ENCODE measurements at regions not wholly inside any gene's neighbourhood (a gene's known extent, or its start where the extent isn't known, plus 50 kb on each side); places are given as distances from the start of the nearest gene placed in this dataset.
"Not testable (repeated sequence)": the region's sequence is repeated elsewhere in the genome, so short reads cannot be mapped to it uniquely, and the experiment has no call there.

DNA sequence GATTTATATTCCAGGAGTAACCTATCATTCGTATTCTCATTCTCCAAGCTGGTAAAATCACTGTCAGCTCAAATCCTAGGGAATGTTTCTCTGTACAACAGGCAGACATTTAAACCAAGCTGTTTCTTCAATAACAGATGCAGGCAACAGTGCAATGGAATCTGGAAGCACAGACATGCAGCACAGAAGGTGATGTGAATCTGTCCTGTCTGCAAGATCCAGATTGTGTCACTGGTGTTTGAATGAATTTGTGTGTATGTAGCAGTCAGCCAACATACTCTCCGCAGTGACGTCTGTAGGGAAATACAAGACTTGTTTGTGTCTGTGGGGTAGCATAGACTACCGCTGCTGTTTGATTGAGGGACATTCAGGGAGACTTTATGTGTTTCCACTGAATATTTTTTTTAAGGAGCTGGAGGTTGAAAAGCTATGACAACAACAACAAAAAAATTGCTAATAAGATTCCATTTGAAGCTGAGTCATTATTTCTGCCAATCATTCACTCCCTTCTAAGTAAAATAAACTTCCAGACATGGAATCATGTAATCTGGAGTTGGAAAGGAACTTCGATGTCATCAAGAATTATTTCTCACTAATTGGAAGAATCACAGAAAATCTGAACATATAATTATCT is 122.9 kb upstream of the MYO3A start:
- no peak for DNase-seq

DNA sequence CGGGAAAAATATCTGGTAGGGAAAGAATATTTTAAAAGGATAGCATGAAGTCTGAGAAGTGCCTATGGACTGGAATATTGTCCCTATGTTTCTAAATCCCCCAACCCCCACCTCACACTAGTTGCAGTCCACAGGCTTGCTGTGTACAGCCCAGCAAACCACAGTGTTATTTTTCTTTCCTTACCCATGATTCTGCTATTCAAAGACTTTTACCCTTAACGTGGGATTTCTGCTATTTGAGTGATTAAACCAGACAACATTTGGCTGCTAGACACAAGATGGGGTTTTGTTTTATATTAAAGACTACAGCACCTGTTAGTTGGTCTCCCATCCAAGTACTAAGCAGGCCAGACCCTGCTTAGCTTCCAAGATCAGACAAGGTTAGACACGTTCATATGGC is 120.5 kb upstream of the MYO3A start:
- no peak for DNase-seq

DNA sequence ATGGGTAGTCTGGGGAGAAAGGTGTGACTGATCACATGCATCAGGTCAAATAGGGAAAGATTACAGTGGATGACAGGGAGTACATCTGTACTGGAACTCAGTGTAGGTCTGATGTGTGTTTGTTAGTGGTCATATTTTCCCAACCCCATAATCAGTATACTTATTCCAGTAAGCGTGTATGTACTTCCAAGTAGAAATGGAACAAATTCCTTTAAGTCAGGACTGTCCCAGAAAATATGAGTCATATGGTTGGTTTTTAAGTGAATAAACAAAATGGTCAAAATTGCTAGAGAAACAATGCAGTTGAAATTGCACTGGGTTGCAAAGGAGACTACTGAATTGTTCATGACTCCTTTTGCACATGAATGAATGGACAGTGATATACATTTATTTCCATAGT is 118.8 kb upstream of the MYO3A start:
- DNase-seq: no peak

DNA sequence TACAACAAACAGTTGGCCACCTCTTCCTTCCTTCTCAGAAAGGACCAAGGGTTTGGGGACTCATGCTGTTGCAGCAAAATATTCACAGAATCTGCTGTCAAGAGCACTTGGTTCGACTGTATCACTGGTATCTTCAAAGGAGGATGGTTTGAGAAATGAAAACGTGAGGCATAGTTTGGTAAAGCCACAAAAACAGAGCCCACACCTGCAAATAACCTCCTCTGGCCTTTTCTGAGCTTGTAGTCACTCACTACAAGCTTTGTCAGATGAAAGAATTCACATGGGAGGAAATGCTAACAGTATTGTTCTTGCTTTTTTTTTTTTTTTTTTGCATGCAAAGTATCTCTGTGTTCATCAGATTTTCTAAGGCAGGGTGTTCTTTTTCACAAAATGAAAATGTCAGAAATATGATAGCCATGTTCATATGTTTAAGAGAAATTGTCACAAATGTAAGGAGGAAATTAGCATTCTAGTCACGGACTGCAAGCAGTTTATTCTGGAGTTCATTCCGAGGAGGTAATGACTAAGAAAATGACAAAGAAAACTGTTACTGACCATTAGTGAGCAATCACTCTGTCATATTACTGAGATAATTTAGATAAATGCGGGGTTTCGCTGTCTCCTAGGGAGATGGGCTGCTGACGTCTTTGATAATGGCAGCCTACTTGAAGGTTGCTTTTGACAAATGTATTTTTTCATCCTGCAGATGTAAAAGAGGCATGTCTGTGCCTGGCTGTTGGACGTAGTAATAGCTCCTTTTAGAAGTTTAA is 117.8 kb upstream of the MYO3A start:
- no peak for DNase-seq

DNA sequence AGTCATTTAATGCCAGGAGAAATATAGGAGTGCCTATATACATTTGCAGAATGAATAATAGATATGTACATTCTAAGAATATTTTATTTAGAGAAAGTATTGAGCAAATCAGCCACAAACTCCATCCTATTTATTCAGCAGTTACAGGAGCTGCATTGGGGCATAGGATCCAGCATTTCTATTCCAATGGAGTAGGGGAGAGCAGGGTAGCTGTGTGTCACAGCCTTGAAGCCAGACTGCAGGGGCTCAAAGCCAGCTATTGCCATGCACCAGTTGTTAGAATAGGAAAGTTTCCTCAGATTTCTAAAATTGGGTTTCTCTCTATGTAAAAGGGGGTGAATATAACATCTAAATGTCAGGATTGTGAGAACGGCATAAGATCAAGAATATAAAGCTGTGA is 116.8 kb upstream of the MYO3A start:
- DNase-seq: no peak

DNA sequence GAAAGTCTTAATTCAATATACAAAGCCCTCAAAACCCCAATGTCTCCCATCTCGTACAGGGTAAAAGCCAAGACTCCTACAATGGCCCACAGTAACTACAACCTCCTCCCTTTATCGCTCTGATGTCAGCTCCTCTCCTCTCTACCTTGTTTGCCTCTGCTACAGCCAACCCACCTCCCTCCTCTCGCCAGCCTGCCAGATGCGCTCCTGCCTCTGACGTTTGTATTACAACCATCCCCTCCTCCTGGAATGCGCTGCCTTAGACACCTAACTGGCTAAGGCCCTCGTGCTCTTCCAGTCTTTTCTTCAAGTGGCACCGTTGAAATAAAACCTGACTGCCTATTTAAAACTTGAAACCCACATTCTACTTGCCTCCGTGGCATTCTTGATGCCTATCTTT is 115.3 kb upstream of the MYO3A start:
- no peak for DNase-seq

DNA sequence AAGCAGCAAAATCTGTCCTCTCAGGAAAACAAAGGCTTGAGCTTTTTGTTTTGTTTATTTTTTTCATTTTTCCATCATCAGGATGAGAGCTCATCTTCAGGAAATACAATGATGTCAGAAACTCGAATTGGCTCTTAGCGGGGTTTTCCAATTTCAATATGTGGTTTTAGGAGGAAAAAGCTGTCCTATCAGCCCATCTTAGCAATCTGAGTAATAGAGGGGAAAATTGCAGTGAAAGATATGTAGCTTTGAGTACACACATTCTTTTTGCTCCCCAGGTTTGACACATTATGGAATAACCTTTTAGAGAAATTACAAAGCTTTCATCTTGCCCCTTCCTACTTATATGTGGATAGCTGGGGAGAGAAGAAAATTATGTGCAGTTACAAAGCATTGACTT is 113.6 kb upstream of the MYO3A start:
- DNase-seq: no peak

DNA sequence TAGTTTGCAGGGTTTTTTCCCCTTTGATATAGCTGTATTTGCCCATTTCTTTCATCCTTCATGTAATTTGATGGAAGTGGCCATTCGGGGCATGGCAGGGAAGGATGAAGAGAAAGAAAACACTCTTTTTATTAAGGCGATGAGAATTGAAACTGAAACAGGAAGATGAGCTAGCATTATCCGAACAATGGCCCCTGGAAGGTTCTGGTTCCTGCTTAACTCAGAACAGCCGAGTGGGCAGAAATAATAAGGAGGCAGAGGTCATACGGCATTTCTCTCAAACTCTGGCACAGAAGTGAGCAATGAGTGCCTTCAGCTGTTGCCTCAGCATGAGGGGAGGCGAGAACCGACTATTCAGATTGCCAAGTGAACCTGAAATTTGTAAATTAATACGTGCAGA is 113.2 kb upstream of the MYO3A start:
- peak; percentile 51 for DNase-seq

DNA sequence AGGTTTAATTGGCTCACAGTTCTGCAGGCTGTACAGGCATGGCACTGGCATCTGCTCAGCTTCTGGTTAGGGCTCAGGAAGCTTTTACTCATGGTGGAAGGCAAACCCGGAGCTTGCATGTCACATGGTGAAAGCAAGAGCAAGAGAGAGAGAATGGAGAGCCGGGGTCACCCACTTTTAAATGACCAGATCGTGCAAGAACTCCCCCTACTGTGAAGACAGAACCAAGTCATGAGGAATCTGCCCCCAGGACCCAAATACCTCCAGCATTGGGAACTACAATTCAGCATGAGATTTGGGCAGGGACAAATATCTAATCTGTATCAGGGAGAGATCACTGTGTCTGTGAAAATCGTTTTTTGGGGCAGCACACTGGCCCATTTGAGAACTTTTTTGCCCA is 110.0 kb upstream of the MYO3A start:
- DNase-seq: no peak

DNA sequence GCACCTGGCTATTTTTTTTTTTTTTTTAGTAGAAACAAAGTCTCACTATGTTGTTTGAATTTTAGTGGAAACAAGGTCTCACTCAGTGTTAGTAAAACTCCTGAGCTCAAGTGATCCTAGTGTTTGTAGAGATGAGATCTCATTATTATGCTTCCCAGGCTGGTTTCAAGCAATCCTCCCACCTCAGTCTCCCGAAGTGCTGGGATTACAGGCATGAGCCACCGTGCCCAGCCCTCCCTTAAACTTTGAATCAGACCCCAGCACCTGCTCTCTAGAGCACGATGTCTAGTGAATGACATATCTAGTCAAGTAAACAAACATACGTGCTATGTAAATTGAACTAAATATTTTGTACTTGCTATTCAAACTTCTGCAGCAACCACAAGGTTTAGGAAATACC is 105.6 kb upstream of the MYO3A start:
- no peak for DNase-seq

DNA sequence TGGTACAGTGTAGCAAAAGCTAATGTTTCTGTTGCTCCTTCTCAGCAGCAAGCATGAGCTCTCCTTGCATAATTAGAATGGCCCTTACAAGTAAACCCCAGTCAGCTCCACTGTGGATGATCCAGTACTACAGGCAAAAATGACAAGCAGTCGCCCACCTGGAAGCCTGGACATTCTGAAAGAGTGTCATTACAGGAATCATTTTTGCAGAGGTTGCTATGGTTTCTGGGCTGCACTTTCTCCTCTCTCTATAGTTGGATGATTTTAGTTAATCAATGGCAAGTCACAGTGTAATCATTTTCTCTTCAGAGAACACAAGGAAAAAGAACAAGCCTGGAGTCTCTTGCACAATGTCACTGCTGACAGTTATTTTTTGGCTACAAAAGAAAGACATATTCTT is 102.9 kb upstream of the MYO3A start:
- DNase-seq: no peak

DNA sequence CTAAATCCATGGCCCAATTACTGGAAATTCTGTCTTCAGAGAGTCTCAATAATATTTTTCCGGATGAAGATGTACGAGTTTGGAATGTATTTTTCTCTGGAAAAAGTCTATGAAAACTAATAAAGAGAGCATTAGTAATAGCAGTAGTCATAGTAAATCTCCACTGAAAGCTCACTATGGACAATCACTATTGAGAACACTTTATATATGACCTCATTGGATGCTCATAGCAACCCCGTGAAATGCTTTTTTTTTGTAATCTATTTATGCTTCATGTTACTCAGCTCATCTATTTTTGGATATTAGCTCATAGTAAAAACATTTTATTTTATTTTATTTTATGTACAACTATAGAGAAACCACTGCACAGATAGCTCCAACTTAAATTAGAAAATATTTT is 94.3 kb upstream of the MYO3A start:
- no peak for DNase-seq

DNA sequence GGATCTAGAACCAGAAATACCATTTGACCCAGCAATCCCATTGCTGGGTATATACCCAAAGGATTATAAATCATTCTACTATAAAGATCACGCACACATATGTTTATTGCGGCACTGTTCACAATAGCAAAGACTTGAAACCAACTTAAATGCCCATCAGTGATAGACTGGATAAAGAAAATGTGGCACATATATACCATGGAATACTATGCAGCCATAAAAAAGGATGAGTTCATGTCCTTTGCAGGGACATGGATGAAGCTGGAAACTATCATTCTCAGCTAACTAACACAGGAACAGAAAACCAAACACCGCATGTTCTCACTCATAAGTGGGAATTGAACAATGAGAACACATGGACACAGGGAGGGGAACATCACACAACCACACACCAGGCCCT is 93.2 kb upstream of the MYO3A start:
- not testable (repeated sequence) for DNase-seq

DNA sequence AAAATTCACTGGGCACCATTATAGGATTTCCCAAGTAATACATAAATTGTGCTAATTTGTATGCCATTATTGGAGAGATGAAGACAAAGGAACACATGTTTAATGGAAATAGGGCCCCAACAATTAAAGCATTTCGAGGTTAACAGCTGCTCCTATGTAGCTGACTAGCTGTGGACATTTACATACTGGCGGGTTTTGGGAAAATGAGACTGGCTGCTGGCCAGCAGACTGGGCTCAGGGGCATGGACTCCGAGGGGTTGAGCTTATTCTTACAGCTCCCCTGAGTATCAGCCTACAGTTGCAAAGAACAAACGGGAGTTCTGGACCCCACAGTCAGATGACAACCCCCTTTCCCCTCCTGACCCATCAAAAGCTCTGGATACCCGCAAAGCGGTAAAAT is 91.9 kb upstream of the MYO3A start:
- no peak for DNase-seq

DNA sequence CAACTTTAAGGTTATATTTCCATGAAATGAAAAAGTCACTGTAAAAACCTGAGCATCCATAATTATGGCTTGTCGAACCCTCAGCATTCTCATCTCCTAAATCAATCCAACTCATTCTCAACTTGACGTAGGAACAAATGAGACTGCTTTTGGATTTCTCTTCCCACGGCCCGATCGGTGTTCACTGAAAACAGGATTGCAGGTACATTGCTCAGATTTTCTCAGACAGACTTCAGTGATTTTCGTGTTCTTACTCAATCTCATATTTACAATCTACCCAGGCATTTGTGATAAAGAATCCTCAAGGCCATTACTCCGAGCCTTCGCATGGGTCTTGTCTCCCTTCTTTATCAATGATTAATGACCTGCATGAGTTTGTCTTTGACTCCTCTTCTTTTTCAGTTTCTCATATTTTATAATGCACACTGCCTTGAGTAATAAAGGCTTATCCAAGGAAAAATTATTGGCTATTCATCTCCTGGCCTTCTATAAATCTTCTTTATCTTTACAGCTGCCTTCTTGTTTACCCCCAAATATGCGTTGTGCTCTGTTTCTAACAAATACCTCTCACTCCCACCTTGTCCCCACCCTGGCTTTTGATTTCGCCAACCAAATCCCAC is 90.4 kb upstream of the MYO3A start:
- DNase-seq: no peak

DNA sequence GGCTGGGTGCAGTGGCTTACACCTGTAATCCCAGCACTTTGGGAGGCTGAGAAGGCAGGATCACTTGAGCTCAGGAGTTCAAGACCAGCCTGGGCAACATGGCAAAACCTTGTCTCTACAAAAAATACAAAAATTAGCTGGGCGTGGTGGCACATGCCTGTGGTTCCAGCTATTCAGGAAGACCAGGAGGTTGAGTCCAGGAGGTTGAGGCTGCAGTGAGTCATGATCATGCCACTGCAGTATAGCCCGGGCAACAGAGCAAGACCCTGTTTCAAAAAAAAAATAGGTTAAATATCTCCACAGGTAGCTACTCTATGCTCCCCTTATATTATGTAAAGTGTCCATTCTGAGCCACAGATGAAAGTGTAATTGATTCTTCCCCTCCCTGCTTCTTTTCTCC is 89.3 kb upstream of the MYO3A start:
- not testable (repeated sequence) for DNase-seq

DNA sequence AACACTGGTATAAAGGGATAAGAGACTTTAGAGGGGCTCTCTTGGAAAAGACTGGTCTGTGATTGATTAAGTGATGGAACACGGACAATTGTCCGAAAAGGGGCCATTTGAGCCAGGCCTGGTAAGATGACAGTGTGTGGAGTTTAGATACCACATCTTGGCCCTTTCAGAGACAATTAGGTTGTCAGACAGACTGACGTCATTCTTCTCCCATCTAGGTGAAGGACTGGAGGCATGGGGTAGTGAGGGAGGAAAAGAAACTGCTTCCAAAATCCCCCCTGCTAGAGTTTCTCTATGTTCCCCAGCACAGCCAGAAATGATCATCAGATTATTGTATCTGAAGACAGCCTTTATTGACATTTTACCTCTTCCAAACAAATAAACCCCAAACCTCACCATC is 84.8 kb upstream of the MYO3A start:
- no peak for DNase-seq

DNA sequence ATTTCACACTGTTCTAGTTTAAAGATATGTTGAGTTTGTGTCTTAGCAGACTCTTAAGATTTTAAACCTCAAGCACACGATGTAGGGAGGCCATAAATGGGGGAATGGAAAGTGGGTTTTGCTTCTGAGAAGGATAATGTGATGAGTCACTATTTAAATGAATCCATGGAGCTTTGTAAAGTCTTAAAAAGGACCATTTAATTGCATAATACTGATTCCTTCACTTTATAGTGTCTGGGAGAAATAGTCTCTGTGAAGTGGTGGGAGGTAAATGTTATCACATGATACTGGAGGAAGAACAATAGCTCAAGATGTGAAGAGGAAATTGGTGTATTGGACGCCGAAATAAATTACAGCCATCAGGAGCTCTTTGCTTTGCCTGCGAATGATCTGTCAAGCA is 84.0 kb upstream of the MYO3A start:
- DNase-seq: no peak

DNA sequence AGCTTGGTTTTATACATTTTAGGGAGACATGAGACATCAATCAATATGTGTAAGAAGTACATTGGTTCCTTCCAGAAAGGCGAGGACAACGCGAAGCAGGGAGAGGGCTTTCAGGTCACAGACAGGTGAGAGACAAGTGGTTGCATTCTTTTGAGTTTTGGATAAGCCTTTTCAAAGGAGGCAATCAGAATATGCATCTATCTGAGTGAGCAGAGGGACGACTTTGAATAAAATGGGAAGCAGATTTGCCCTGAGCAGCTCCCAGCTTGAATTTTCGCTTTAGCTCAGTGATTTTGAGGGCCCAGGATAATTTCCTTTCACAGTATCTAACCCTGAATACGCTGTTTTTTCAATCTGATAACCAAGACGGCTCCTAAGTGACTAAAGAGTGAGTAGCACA is 82.5 kb upstream of the MYO3A start:
- no peak for DNase-seq

DNA sequence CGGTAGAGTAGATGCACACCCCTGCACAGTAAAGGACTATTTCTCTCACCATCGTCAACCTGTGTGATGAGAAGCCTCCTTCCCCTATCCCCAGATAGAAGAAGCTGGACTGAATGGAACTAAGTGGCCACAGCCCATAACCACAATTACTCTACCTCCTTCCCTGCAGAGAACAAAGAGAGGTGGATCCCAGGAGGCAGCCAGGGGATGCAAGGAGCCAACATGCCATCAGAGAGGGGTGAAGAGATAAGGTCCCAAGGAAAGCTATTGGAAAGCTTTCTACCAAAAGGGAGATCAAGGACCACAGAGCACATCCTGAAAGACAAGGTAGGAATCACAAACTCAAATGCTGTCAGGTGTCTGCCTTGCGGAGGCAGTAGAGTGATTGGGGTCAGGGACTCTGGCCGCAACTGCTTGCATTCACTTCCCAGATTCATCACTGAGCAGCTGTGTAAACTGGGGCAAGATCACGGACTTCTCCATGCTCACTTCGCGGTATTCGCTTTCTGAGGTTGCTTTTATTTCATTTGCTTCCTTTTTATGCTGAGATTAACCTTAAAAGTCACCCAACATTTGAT is 81.6 kb upstream of the MYO3A start:
- DNase-seq: no peak

DNA sequence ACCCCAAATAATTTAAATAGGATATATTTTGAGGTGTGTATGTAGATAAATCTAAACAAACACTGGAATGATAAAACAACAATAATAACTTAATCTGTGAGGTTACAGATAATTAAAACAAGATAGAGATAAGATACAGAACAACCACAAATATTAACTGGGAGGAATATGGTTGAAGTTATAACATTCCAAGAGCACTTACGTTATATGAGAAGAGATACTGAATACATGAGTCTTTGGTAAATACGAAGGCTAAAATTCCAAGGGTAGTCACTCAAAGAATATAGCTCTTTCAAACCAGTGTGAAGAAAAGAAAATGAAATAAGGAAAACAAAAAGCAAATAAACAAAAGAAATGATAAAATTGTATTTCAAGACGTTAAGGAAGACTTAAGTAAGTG is 76.0 kb upstream of the MYO3A start:
- DNase-seq: no peak

DNA sequence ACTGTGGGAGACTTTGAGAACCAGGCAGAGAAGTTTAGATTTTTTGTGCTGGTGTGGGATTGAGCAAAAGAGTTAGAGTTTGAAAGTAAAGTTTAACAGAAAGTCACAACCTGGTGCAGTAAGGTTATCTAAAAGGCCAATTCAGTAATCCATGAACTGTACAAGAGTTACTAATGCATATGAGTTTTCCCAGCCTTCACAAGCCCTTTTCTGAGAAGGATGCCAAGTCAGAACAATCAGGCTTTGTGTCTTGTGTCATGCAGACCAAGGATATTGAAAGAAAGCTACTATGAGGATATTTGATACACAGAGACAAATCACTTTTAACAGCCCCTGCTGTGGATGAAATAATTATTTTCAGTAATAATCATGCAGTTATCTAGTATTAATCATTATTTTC is 68.8 kb upstream of the MYO3A start:
- DNase-seq: no peak

DNA sequence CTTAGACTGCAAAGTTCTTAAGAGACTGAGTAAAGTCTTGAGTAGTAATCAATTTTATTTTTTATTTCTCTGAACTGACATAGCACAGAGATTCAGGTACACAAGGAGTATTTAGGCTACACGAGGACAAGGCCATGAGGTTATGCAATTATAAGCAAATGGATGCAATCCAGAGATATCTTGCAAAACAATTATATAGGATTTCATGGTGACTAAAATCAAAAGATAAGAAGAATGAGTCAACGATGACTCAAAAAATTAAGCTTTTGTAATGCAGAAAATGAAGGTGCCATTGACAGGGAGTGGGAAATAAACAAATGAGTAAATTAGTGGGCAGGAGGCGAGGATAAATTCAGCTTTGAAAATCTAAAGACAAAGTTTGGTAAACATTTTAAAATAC is 66.7 kb upstream of the MYO3A start:
- no peak for DNase-seq

DNA sequence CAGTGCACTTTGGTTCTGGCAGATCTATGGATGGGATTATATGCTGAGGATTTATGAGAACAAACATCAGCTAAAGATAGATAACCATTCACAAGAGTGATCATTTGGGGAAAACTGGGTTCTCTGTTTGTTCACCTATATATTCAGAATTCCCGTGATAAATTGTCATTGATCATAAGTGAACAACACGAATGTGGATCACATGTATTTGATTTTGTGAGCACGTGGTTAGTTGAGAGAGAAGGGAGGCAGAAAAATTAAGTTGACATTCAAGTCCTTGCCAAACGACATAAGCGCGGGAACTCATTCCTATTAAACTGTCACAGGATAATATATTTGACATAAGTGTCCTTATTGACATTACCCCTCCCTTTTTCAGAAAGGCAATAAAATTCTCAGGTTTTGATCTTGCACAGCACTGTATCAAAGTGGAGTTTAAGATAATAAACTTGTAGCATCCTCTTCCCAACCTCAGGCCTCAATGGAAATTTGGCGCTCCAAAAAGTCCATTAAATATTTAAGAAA is 64.9 kb upstream of the MYO3A start:
- DNase-seq: no peak

All from NCI-H1092 treated with DMSO at 0.1 percent for 48 hours (cell line).